ENCODE measurements at regions not wholly inside any gene's neighbourhood (a gene's known extent, or its start where the extent isn't known, plus 50 kb on each side); places are given as distances from the start of the nearest gene placed in this dataset.

DNA sequence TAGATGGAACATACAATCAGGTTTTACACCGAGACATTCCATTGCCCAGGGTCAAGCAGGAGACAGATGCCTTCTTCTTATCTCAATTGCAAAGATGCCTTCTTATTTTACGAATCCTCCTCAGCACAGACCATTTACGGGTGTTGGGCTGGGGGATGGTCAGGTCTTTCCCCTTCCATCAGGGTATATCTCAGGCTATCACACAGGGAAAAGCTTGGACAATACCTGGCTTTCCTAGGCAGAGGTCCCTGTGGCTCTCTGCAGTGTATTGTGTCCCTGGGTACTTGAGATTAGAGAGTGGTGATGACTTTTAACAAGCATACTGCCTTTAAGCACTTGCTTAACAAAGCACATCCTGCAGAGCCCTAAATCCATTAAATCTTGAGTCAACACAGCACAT lies 1249.2 kb downstream of the NLGN4Y start:
- Mint-ChIP-seq H3K4me3 (no peak overlapping the region), H3K9me3 (peaks cover 5% of the 10 kb centered on the region), H3K27me3 (no peaks in the 10 kb centered on the region), H3K27ac (no peak overlapping the region), H3K36me3 (ENCODE audit: low read depth) (no peaks in the 10 kb centered on the region), H3K4me1 (no peaks in the 10 kb centered on the region)
- DNase-seq (no peak), ATAC-seq (no peak)

- no peaks in the 10 kb centered on the region for H3K4me1 Mint-ChIP-seq
- no peaks in the 10 kb centered on the region for H3K36me3 Mint-ChIP-seq (ENCODE audit: low read depth)
- H3K27ac Mint-ChIP-seq: no peak overlapping the region
- no peak for DNase-seq
- no peak for ATAC-seq
- H3K27me3 Mint-ChIP-seq: no peaks in the 10 kb centered on the region
- no peak overlapping the region for H3K4me3 Mint-ChIP-seq
- peaks cover 5% of the 10 kb centered on the region for H3K9me3 Mint-ChIP-seq
Measured at GRCh38 chrY:15775880-15776279, 1251.6 kb downstream of the NLGN4Y start.

- Mint-ChIP-seq H3K4me3 (no peak overlapping the region), H3K36me3 (ENCODE audit: low read depth) (no peaks in the 10 kb centered on the region), H3K27ac (no peak overlapping the region), H3K27me3 (no peaks in the 10 kb centered on the region), H3K4me1 (no peaks in the 10 kb centered on the region), H3K9me3 (no peaks in the 10 kb centered on the region)
- DNase-seq (no peak), ATAC-seq (no peak)
Measured at GRCh38 chrY:15779891-15780290, 1255.6 kb downstream of the NLGN4Y start.

- no peak for DNase-seq
- Mint-ChIP-seq H3K4me3 (no peak overlapping the region), H3K4me1 (no peaks in the 10 kb centered on the region), H3K36me3 (ENCODE audit: low read depth) (no peaks in the 10 kb centered on the region), H3K27me3 (no peaks in the 10 kb centered on the region), H3K9me3 (peaks cover 5% of the 10 kb centered on the region), H3K27ac (no peak overlapping the region)
- no peak for ATAC-seq
Measured at GRCh38 chrY:15800021-15800420, 1275.7 kb downstream of the NLGN4Y start.

GRCh38 chrY:15805985-15806384 lies 1281.7 kb downstream of the NLGN4Y start:
- Mint-ChIP-seq H3K27ac (no peak overlapping the region), H3K27me3 (no peaks in the 10 kb centered on the region), H3K4me3 (no peak overlapping the region), H3K9me3 (no peaks in the 10 kb centered on the region), H3K36me3 (ENCODE audit: low read depth) (no peaks in the 10 kb centered on the region), H3K4me1 (no peaks in the 10 kb centered on the region)
- DNase-seq (no peak), ATAC-seq (no peak)

DNA sequence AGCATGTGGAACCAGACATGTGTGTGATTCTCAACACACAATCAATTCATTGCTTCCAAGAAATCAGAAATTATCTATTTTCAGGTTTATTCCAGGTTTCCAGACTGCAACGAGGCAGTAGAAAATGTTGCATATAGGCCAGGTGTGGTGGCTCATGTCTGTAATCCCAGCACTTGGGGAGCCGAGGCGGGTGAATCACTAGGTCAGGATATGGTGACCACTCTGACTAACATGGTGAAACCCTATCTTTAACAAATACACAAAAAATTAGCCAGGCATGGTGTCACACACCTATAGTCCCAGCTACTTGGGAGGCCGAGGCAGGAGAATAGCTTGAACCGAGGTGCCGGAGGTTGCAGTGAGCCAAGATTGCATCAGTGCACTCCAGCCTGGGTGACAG lies 1289.9 kb downstream of the NLGN4Y start:
- no peak for DNase-seq
- H3K4me3 Mint-ChIP-seq: no peak overlapping the region
- no peak overlapping the region for H3K27ac Mint-ChIP-seq
- no peaks in the 10 kb centered on the region for H3K27me3 Mint-ChIP-seq
- no peak for ATAC-seq
- no peaks in the 10 kb centered on the region for H3K4me1 Mint-ChIP-seq
- H3K36me3 Mint-ChIP-seq (ENCODE audit: low read depth): no peaks in the 10 kb centered on the region
- H3K9me3 Mint-ChIP-seq: no peaks in the 10 kb centered on the region

Data from activated naive CD8-positive, alpha-beta T cell treated with anti-CD3 and anti-CD28 coated beads, Interleukin-2, amount 50 U/mL, for 24 hours (primary cell).